Right hindlimb (tissue), 1 donor: ENCODE measurements at regions not wholly inside any gene's neighbourhood (a gene's known extent, or its start where the extent isn't known, plus 50 kb on each side); places are given as distances from the start of the nearest gene placed in this dataset.

Experiments used
- DNase-seq: peaks from one replicate; pipeline ENCODE4 v3.0.0-alpha.2; 2018

GRCh38 chr3:64988188-64988587 is 300.4 kb upstream of the ADAMTS9 start:
- no peak for DNase-seq

GRCh38 chr3:64987726-64988125 is 299.9 kb upstream of the ADAMTS9 start:
- DNase-seq = no peak

GRCh38 chr3:64985072-64985471 is 297.3 kb upstream of the ADAMTS9 start:
- no peak for DNase-seq

- no peak for DNase-seq
Measured at GRCh38 chr3:64983583-64984359, 296.0 kb upstream of the ADAMTS9 start.

GRCh38 chr3:64977308-64978100 is 289.7 kb upstream of the ADAMTS9 start:
- no peak for DNase-seq

GRCh38 chr3:64976456-64976855 is 288.7 kb upstream of the ADAMTS9 start:
- DNase-seq = no peak

GRCh38 chr3:64975147-64975546 is 287.3 kb upstream of the ADAMTS9 start:
- DNase-seq = peak; percentile 35

- no peak for DNase-seq
Measured at GRCh38 chr3:64974401-64974800, 286.6 kb upstream of the ADAMTS9 start.

GRCh38 chr3:64972793-64973192 is 285.0 kb upstream of the ADAMTS9 start:
- DNase-seq = no peak

GRCh38 chr3:64971602-64972001 is 283.8 kb upstream of the ADAMTS9 start:
- DNase-seq = no peak

- DNase-seq = no peak
Measured at GRCh38 chr3:64970634-64971033, 282.8 kb upstream of the ADAMTS9 start.

- no peak for DNase-seq
Measured at GRCh38 chr3:64961301-64961700, 273.5 kb upstream of the ADAMTS9 start.

- peak; percentile 70 for DNase-seq
Measured at GRCh38 chr3:64958199-64958843, 270.5 kb upstream of the ADAMTS9 start.

- DNase-seq = no peak
Measured at GRCh38 chr3:64957408-64958198, 269.8 kb upstream of the ADAMTS9 start.

GRCh38 chr3:64956711-64957325 is 269.0 kb upstream of the ADAMTS9 start:
- DNase-seq = peak; percentile 61

GRCh38 chr3:64954995-64955636 is 267.3 kb upstream of the ADAMTS9 start:
- DNase-seq = peak; percentile 52

- DNase-seq = peak; percentile 86
Measured at GRCh38 chr3:64945171-64945729, 257.4 kb upstream of the ADAMTS9 start.

- no peak for DNase-seq
Measured at GRCh38 chr3:64943866-64944265, 256.1 kb upstream of the ADAMTS9 start.

- peak; percentile 57 for DNase-seq
Measured at GRCh38 chr3:64940596-64941348, 253.0 kb upstream of the ADAMTS9 start.

GRCh38 chr3:64939747-64940450 is 252.1 kb upstream of the ADAMTS9 start:
- peak; percentile 51 for DNase-seq
